ENCODE measurements at regions not wholly inside any gene's neighbourhood (a gene's known extent, or its start where the extent isn't known, plus 50 kb on each side); places are given as distances from the start of the nearest gene placed in this dataset.
A peak's percentile ranks its signal among the peaks of the same experiment; 100 is the strongest.
"Not testable (repeated sequence)": the region's sequence is repeated elsewhere in the genome, so short reads cannot be mapped to it uniquely, and the experiment has no call there.

DNA sequence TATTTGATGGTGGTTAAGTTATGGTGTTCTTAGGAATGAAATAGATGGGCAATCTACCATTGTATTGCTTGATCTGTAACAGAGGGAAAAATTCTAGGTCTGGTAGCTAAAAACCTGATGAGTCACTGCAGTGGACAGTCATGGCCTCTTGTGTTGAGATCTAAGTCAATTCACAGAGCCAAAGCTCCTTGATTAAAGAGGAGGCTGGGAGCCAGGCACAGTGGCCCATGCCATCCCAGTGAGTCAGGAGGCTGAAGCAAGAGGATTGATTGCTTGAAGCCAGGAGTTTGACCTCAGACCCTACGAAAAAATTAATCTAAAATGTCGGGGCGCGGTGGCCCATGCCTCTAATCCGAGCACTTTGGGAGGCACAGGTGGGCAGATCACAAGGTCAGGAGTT lies 67.1 kb upstream of the KPNA3 start:
- DNase-seq (ENCODE audit: low read depth) = peak; percentile 97

DNA sequence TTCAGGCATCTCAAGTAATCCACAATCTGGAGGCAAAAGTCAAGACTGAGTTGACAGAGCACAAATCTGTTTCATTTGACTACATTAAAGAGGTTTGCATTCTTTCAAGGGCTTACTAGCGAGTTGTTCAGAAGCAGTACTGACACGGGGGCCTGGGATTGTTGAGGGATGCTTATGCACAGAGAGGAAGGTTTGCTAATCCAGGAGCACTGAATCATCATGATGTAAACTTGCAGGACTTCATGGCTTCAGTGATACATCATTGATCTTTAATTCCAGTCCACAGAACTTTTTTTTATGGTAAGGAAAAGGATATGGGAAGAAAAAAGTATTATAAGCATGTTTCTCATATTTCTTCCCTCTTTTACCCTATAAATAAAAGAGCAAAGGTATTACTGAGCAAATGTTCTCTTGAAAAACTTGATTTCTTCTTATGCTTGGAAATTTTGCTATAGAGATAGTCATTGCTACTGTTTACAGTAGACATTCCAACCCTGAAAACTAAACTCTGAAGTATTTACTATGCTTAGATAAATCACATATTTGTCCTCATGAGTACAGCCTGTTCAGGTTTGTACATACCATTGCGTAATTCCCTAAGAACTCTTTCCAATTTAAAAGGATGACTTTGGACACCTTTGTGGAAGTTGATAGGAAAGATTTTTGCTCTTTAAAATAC lies 65.8 kb upstream of the KPNA3 start:
- DNase-seq (ENCODE audit: low read depth) = peak; percentile 97

DNA sequence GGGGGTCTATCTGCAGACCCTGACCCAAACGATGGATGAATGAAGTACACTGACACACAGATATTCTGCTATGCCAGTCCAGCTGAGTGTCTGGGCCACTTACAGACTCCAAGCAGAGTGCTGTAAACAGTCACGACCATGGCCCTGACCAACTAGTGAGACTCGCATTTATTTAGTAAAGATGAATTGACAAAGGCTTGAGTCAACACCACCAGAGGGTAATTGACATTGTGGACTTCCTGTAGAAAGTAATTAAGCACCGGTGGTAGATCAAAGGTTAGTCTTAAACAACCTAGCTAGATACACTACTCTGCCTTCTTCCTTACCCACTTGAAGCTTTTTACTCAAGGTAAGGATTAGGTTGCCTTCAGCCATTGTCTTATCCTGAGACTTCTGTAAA lies 63.4 kb upstream of the KPNA3 start:
- DNase-seq (ENCODE audit: low read depth) = no peak

DNA sequence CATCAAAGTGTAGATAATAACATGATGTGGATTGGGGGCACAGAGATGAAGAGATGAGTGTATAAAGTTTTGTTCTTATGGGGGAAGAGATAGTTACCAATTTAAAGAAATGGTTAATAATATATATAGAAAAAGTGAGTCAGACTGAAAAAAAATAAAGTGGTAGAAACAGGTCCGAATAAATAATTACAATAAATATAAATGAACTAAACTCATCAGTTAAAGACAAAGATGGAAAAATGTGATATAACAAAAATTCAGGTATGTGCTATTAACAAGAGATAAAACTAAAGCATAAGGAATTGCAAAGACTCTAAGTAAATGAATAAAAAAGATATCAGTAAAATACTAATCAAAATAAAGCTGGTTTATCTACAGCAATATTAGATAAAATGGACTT lies 61.1 kb upstream of the KPNA3 start:
- DNase-seq (ENCODE audit: low read depth) = no peak

DNA sequence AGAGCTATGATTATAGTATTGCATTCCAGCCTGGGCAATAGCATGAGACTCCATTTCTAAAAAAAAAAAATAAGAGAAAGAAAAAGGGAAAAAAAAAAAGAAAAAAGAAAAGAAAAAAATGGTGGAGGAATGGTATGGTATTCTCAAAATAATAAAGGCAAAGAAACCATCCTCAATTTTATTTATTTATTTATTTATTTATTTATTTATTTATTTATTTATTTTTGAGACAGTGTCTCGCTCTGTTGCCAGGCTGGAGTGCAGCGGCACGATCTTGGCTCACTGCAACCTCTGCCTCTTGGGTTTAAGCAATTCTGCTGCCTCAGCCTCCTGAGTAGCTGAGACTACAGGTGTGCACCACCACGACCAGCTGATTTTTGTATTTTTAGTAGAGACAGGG lies 60.0 kb upstream of the KPNA3 start:
- DNase-seq (ENCODE audit: low read depth) = not testable (repeated sequence)

DNA sequence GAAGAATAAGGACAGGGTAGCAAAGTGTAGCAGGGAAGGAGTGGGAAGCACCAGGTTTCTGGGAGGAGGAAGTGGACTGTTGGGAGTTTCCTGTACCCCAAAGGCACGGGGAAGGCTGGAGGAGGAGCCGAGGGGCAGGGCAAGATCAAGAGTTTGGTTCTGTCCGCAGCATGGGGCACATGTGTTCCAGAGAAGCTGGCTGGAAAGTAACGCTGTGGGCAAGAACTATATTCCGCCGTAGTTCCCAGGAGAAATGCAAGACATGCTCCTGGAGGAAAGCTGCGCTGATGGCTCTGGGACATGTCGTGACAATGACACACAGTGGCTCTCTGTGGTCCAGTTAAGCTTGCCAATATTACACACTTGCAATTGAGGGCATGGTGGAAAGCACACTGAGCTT lies 51.7 kb upstream of the KPNA3 start:
- no peak for DNase-seq (ENCODE audit: low read depth)

Data from EH (cell line).